Osteoblast (primary cell): ENCODE measurements at regions not wholly inside any gene's neighbourhood (a gene's known extent, or its start where the extent isn't known, plus 50 kb on each side); places are given as distances from the start of the nearest gene placed in this dataset.

Source experiments
- DNase-seq: peaks from one replicate; pipeline ENCODE4 v3.0.0; 2011; ENCODE audit warnings: low spot score, mixed read lengths; ENCODE audit not compliant: insufficient read length; ENCODE audit errors: missing footprints
- H2AFZ ChIP-seq: 2 replicates; pipeline ENCODE4 v1.6.0; 2011; ENCODE audit warnings: mild to moderate bottlenecking, low read length
- H3K27ac ChIP-seq: 2 replicates; pipeline ENCODE4 v1.5.1; 2011; ENCODE audit warnings: mild to moderate bottlenecking, low read depth, low read length, moderate library complexity
- H3K27me3 ChIP-seq: 2 replicates; pipeline ENCODE4 v1.6.0; 2012; ENCODE audit warnings: mild to moderate bottlenecking, control low read depth, inconsistent platforms, low read length, moderate library complexity; ENCODE audit not compliant: insufficient read depth
- H3K36me3 ChIP-seq: 2 replicates; pipeline ENCODE4 v1.5.1; 2011; ENCODE audit warnings: mild to moderate bottlenecking, low read length, control low read depth, moderate library complexity; ENCODE audit not compliant: insufficient read depth
- H3K4me1 ChIP-seq: 2 replicates; pipeline ENCODE4 v1.5.1; 2011; ENCODE audit warnings: mild to moderate bottlenecking, low read length, control low read depth, moderate library complexity; ENCODE audit not compliant: insufficient read depth
- H3K4me2 ChIP-seq: 2 replicates; pipeline ENCODE4 v1.6.0; 2011; ENCODE audit warnings: mild to moderate bottlenecking, low read length; ENCODE audit not compliant: insufficient read depth
- H3K4me3 ChIP-seq: fragments of 200-600 bp; sonication (generic); 3 replicates; pipeline ENCODE4 v1.5.1; 2012; ENCODE audit warnings: mild to moderate bottlenecking, low read length, inconsistent platforms; ENCODE audit not compliant: insufficient read depth
- H3K79me2 ChIP-seq: 2 replicates; pipeline ENCODE4 v1.6.0; 2012; ENCODE audit warnings: mild to moderate bottlenecking, low read length, control low read depth, inconsistent platforms; ENCODE audit not compliant: insufficient read depth
- H3K9me3 ChIP-seq: 2 replicates; pipeline ENCODE4 v1.5.1; 2011; ENCODE audit warnings: low read depth, low read length, control low read depth
- H4K20me1 ChIP-seq: 2 replicates; pipeline ENCODE4 v1.6.0; 2012; ENCODE audit warnings: mild to moderate bottlenecking, low read length, control low read depth; ENCODE audit not compliant: insufficient read depth
- CTCF ChIP-seq: IDR thresholded peaks from 2 replicates; pipeline ENCODE4 v1.5.1; 2011; ENCODE audit warnings: mild to moderate bottlenecking, low read depth, low read length, moderate library complexity; ENCODE audit errors: extremely low read depth

DNA sequence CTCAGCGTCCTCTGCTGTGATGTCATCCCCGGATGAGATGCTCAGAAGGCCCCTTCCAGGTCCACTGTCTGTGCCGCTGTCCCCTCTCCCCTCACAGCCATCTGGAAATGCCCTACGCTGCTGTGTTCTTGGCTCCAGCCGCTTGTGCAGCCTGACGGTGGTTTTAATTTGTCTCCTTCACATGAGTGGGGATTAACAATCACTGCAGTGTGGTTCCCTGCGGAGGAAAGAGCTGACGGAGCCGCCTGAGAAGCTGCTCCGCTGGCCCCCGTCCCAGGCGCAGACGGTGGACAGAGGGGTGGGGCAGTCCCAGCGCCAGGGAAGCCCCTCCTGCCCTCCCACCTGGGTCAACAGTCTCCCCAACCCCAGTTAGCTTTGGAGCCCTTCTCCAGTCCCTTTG, 67.5 kb upstream of the PHF21B start:
- Histone ChIP-seq H3K79me2 (no peaks in the 10 kb centered on the region), H3K36me3 (no peaks in the 10 kb centered on the region), H3K4me2 (no peak overlapping the region), H3K4me1 (peaks cover 4% of the 10 kb centered on the region), H3K27me3 (peaks cover 47% of the 10 kb centered on the region), H2AFZ (no peak overlapping the region), H3K4me3 (no peak overlapping the region), H4K20me1 (no peaks in the 10 kb centered on the region), H3K9me3 (no peaks in the 10 kb centered on the region), H3K27ac (no peak overlapping the region)
- TF ChIP-seq CTCF = no peak
- DNase-seq = peak; percentile 66

DNA sequence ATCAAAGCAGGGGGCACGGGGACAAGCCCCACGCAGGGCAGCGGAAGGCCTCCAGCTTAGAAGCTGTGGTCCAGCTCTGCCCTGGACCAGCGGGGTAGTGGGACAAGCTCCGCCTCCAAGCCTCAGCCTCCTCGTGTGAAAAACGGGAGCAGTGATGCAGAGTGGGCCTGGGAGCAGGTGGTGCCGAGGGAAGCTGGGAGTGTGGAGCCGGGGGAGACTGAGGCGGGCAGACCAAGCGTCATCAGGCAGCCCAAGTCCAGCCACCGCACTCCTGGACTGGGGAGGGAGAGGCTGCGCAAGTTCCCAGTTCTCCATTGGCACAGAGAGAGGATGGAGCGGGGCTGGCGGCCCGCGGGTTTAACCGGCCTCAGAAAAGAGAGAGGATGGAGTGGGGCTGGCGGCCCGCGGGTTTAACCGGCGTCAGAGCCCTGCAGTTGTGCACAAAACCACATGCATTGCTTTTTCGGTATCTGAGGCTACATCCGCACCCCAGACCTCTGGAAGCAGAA, 68.1 kb upstream of the PHF21B start:
- no peaks in the 10 kb centered on the region for H4K20me1 ChIP-seq
- H3K9me3 ChIP-seq = no peaks in the 10 kb centered on the region
- H3K4me1 ChIP-seq = no peaks in the 10 kb centered on the region
- no peak overlapping the region for H3K4me2 ChIP-seq
- H3K4me3 ChIP-seq = no peak overlapping the region
- peaks cover 47% of the 10 kb centered on the region for H3K27me3 ChIP-seq
- H3K36me3 ChIP-seq = no peaks in the 10 kb centered on the region
- no peak overlapping the region for H3K27ac ChIP-seq
- peak; percentile 73 for DNase-seq
- TF ChIP-seq CTCF = no peak
- no peaks in the 10 kb centered on the region for H3K79me2 ChIP-seq
- no peak overlapping the region for H2AFZ ChIP-seq

GRCh38 chr22:45082795-45083194, 73.0 kb upstream of the PHF21B start:
- Histone ChIP-seq H3K79me2 (no peaks in the 10 kb centered on the region), H3K4me3 (no peak overlapping the region), H4K20me1 (no peaks in the 10 kb centered on the region), H3K4me1 (peaks cover 15% of the 10 kb centered on the region), H2AFZ (no peak overlapping the region), H3K27ac (no peak overlapping the region), H3K9me3 (no peaks in the 10 kb centered on the region), H3K27me3 (peaks cover 21% of the 10 kb centered on the region), H3K36me3 (no peaks in the 10 kb centered on the region), H3K4me2 (no peak overlapping the region)
- peak; percentile 38 for DNase-seq
- peak; percentile 43 for TF ChIP-seq CTCF

DNA sequence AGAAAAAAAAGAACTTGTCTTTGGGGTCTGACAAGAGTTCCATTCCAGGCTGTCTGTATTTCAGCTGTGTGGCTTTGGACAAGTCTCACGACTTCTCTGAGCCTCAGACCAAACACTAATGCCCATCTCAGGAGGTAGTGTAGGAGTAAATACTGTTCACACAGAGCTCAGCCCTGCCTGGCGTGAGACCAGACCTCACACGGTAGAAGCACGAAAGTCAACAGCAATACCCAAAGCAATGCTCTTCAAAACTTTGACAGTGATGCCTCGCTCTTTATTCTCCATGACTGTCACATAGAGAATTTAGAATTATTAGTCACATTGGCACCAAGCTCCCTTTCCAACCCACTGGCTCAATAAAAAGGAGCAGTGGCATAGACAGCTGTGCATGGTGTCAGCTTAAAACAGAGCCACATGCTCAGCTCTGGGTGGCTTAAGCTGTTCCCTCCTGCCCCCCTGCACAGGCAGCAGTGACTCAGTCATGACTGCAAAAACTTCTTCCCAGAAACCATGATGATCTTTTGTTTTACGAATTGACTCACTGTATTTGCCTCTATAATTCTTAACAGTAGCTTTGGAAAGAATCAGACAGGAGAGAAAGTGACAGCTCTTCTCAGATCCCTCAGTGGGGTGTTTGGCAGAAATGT, 74.0 kb upstream of the PHF21B start:
- TF ChIP-seq CTCF = no peak
- H3K9me3 ChIP-seq = no peaks in the 10 kb centered on the region
- H3K4me3 ChIP-seq = no peak overlapping the region
- H3K36me3 ChIP-seq = no peaks in the 10 kb centered on the region
- no peak overlapping the region for H2AFZ ChIP-seq
- H3K4me2 ChIP-seq = peak overlapping the region; percentile 49
- peaks cover 11% of the 10 kb centered on the region for H3K27me3 ChIP-seq
- no peaks in the 10 kb centered on the region for H3K79me2 ChIP-seq
- peak overlapping the region; percentile 68 for H3K27ac ChIP-seq
- H4K20me1 ChIP-seq = no peaks in the 10 kb centered on the region
- DNase-seq = peak; percentile 95
- H3K4me1 ChIP-seq = peaks cover 15% of the 10 kb centered on the region
